Calu3 (cell line): ENCODE measurements at regions not wholly inside any gene's neighbourhood (a gene's known extent, or its start where the extent isn't known, plus 50 kb on each side); places are given as distances from the start of the nearest gene placed in this dataset.

Source experiments
- BruUV-seq: library from RNA; stranded (reverse); fragments of 400-500 nt; replicated peaks from 2 replicates; lab custom pipeline; 2021; lab: Mats Ljungman, UMichigan
- CTCF ChIA-PET: fragments of 300-600 bp; sonication (Branson Sonifier 250); formaldehyde crosslinking; loops from one replicate; lab custom pipeline; 2022; ENCODE audit warnings: antibody characterized with exemption; lab: Charles Lee
- DNase-seq: peaks from one replicate; pipeline ENCODE4 v3.0.0; 2022
- H3K27ac Mint-ChIP-seq: one replicate; pipeline ENCODE4 v1.8.0; 2022; ENCODE audit warnings: mixed read lengths; ENCODE audit not compliant: unreplicated experiment
- H3K27me3 Mint-ChIP-seq: one replicate; pipeline ENCODE4 v1.8.0; 2022; ENCODE audit warnings: mixed read lengths; ENCODE audit not compliant: unreplicated experiment
- H3K36me3 Mint-ChIP-seq: one replicate; pipeline ENCODE4 v1.8.0; 2022; ENCODE audit warnings: mild to moderate bottlenecking, moderate library complexity, mixed read lengths; ENCODE audit not compliant: insufficient read depth, unreplicated experiment
- H3K4me1 Mint-ChIP-seq: one replicate; pipeline ENCODE4 v1.8.0; 2022; ENCODE audit warnings: mild to moderate bottlenecking, low read depth, mixed read lengths; ENCODE audit not compliant: unreplicated experiment
- H3K4me3 Mint-ChIP-seq: one replicate; pipeline ENCODE4 v1.8.0; 2022; ENCODE audit warnings: mild to moderate bottlenecking, low read depth, moderate library complexity, mixed read lengths; ENCODE audit not compliant: unreplicated experiment
- H3K9me3 Mint-ChIP-seq: one replicate; pipeline ENCODE4 v1.8.0; 2022; ENCODE audit warnings: low read depth, mixed read lengths; ENCODE audit not compliant: unreplicated experiment
- CTCF ChIP-seq: fragments of 200-600 bp; IDR thresholded peaks from one replicate; pipeline ENCODE4 v1.8.0; 2022; ENCODE audit warnings: antibody characterized with exemption; ENCODE audit not compliant: unreplicated experiment
- intact Hi-C: fragments of 100-400 bp; cut with micrococcal nuclease; formaldehyde crosslinking; loops from one replicate; pipeline ENCODE4 v1.10.0; 2022; ENCODE audit not compliant: unreplicated experiment

GRCh38 chr4:173685165-173685830, 155.3 kb upstream of the HAND2 start:
- no peaks in the 10 kb centered on the region for H3K4me1 Mint-ChIP-seq
- H3K4me3 Mint-ChIP-seq = no peak overlapping the region
- DNase-seq = no peak
- no TSS peak for BruUV-seq
- H3K9me3 Mint-ChIP-seq = no peaks in the 10 kb centered on the region
- no peaks in the 10 kb centered on the region for H3K27me3 Mint-ChIP-seq
- no peaks in the 10 kb centered on the region for H3K36me3 Mint-ChIP-seq
- H3K27ac Mint-ChIP-seq = no peak overlapping the region
- TF ChIP-seq CTCF = no peak
- intact Hi-C loops = no loop called here
- CTCF ChIA-PET = no interaction called here

GRCh38 chr4:173684223-173684622, 154.2 kb upstream of the HAND2 start:
- no TSS peak for BruUV-seq
- intact Hi-C loops = no loop called here
- Mint-ChIP-seq H3K36me3 (no peaks in the 10 kb centered on the region), H3K9me3 (no peaks in the 10 kb centered on the region), H3K27ac (no peak overlapping the region), H3K4me3 (no peak overlapping the region), H3K4me1 (no peaks in the 10 kb centered on the region), H3K27me3 (no peaks in the 10 kb centered on the region)
- CTCF ChIA-PET = interaction anchor here (0.7 kb wide), 1 partner anchor 161 kb away, joined by 3 read pairs; no protein-coding TSS in a partner anchor
- TF ChIP-seq CTCF = no peak
- DNase-seq = no peak

GRCh38 chr4:173682609-173683008, 152.6 kb upstream of the HAND2 start:
- H3K27ac Mint-ChIP-seq = no peak overlapping the region
- BruUV-seq = no TSS peak
- no peaks in the 10 kb centered on the region for H3K4me1 Mint-ChIP-seq
- CTCF ChIA-PET = no interaction called here
- H3K27me3 Mint-ChIP-seq = no peaks in the 10 kb centered on the region
- H3K9me3 Mint-ChIP-seq = no peaks in the 10 kb centered on the region
- H3K36me3 Mint-ChIP-seq = no peaks in the 10 kb centered on the region
- intact Hi-C loops = no loop called here
- no peak for TF ChIP-seq CTCF
- no peak overlapping the region for H3K4me3 Mint-ChIP-seq
- no peak for DNase-seq

- Mint-ChIP-seq H3K27ac (no peak overlapping the region), H3K27me3 (no peaks in the 10 kb centered on the region), H3K9me3 (no peaks in the 10 kb centered on the region), H3K4me3 (no peak overlapping the region), H3K36me3 (no peaks in the 10 kb centered on the region), H3K4me1 (no peaks in the 10 kb centered on the region)
- CTCF ChIA-PET = no interaction called here
- intact Hi-C loops = no loop called here
- no peak for DNase-seq
- no peak for TF ChIP-seq CTCF
- BruUV-seq = no TSS peak
These were observed 150.2 kb upstream of the HAND2 start for GRCh38 chr4:173680278-173680677.
